GM21576 (cell line): ENCODE measurements at regions not wholly inside any gene's neighbourhood (a gene's known extent, or its start where the extent isn't known, plus 50 kb on each side); places are given as distances from the start of the nearest gene placed in this dataset.
"Not testable (repeated sequence)": the region's sequence is repeated elsewhere in the genome, so short reads cannot be mapped to it uniquely, and the experiment has no call there.

Experiments
- ATAC-seq: cut with Tn5 transposase; IDR thresholded peaks from one replicate; pipeline ENCODE4 v1.9.1; 2021; ENCODE audit warnings: mild to moderate bottlenecking, moderate library complexity; ENCODE audit not compliant: unreplicated experiment

DNA sequence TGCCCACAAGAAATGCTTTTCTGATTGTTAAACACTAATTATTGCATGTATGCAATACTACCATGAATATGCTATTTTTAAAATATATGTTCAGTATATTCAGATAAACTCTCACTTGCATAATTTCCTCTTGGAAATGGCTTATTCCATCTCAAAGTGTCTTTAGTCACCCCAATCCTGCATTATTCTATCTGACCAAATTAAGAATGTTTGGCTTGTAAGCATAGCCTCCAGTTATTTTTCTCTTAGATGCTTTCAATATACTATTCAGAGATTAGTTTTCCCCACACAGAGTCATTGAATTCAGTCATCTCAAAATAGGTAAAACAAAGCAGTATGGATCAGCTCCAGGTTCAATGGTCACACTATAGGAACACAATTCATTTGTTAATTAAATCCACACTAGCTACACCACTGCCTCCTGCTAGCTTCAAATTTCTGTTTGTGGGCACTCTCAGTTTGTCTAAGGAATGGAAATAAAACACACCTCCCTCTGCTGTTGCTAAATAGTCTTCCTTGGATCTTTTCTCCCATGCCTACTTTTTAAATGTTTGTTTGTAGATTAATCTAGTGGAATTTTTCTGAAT is 134.6 kb upstream of the TBCA start:
- no peak for ATAC-seq

DNA sequence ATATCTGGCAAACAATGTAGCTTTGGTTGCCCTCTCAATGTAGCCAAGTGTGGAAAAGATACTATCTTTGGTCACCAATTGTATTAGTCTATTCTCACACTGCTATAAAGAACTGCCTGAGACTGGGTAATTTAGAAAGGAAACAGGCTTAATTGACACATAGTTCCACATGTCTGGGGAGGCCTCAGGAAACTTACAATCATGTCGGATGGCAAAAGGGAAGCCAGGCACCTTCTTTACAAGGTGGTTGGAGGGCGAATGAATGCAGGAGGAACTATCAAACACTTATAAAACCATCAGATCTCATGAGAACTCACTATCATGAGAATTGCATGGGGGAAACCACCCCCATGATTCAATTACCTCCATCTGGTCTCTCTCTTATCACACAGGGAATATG is 133.1 kb upstream of the TBCA start:
- no peak for ATAC-seq

DNA sequence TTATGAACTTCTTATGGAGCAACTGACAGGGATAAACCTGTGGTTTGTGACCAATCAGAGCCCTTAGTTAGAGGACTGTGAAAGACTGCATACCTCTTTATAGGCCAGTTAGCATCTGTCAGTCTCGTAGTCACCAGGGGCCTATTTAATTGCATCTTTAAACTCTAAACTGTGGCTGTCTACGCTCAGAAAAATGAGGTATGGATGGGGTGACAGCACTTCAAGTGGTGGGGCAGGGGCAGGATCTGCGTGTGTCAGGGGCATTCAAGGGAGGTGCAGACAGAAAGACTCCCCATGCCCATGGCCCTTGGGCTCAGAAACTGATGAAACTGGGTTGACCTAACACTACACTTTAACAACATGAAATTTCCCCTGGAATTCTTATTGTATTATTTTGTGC is 132.6 kb upstream of the TBCA start:
- ATAC-seq: no peak

DNA sequence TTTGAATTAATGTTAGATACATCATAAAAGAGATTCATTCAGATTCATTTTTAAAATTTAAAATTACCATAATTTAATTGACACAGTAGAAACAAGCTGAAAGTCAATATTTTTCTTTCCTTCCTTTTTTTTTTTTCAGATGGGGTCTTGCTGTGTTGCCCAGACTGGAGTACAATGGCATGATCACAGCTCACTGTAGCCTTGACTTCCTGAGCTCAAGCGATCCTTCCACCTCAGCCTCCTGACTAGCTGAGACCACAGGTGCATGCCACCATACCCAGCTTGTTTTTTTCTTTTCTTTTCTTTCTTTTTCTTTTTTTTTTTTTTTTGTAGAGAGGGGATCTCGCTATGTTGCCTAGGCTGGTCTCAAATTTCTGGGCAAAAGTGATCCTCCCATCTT is 131.6 kb upstream of the TBCA start:
- ATAC-seq: no peak

DNA sequence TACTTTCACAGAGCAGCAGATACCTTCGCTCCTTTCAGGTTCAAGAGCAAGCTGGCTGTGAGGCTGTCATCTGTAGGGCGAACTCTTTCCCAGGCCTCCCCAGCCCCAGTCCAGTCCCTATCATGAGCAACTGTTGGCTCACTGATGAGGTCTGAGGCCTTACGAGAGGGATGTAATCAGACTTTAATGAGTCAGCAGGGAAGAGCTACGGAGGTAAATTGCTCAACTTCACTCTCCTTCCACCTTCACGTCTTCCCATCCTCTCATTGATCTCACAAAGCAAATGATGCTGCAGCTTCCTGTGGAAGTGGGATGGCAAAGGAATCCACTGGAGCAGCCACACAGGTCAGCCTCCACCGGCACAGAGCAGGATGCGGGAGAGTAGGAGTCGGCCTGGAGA is 130.7 kb upstream of the TBCA start:
- no peak for ATAC-seq

DNA sequence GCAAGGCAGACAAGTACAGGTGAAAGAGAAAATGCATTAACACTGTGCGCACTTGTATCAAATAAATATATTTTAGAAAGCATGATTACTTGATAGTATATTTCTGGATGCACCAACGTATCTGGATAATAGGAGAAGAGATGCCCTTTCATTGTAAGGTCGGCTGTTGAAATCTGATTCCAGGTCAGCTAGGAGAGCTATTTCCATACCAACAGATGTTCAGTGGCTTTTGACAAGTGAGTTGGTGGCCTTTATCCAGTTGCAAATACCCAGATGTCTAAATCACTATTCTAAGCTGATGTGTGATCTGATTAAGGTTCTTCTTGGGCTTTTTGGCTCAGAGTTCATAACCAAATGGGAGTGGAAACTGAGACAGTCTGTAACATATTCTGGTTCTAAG is 128.2 kb upstream of the TBCA start:
- ATAC-seq: no peak

DNA sequence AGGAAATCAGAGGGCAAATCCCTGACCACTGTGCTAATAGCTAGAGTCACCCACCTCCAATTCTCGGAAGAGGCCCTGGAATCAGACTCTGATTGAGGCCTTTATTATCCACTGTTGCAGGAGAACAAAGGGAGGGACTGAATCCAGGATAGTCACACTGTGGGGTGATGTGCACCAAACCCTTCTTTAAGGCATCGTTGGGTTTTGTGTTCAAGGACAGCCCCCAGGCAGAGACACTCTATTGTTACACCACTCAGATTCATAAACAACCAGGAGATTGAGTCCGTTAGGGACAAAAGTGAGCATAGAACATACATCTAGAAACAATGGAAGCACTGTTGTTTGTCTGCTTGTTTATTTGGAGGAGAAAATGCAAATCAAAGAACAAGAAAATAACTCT is 124.6 kb upstream of the TBCA start:
- no peak for ATAC-seq

DNA sequence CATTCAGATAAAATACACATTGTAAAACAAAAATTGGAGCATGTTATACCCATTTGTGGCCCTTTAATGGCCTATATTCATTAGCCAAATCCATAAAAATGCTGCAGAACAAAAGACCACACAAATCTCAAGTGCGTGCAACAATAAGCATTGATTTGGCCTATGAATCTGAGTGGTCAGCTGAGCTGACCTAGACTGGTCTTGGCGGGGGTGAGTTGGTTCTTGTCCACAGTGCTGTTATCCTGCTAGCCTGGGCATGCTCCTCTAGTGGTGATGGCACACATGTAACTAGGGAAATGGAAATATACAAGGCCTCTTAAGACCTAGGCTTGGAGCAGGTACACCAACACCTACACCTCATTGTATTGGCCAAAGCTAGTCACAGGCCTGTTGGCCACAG is 122.2 kb upstream of the TBCA start:
- ATAC-seq: no peak

DNA sequence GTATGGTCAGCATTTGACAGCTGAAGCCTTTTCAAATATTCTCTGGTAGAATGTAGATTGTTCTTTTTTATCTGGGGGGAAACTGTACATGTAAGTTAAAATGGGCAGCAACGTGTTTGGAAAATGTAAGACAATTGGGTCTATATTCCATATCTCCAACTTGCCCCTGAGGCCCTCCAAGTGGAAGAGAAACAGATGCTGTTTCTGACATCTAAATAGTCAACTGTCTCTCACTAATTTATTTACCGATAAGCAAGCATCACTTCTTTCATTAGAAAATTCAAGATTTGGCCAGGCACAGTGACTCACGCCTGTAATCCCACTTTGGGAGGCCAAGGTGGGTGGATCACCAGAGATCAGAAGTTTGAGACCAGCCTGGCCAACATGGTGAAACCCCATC is 120.2 kb upstream of the TBCA start:
- ATAC-seq: no peak

DNA sequence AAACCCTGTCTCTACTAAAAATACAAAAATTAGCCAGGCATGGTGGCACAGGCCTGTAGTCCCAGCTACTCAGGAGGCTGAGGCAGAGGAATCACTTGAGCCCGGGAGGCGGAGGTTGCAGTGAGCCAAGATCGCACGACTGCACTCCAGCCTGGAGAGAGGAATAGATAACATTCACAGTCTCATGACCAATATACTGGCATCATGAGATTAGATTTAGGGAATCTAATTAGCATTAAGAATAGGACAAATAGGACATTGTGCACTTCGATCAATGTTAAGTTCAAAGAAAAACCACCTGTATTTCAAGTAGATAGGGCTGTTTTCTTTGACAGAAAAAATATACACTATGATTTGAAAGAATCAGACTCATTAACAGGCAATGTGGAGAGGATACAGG is 118.0 kb upstream of the TBCA start:
- not testable (repeated sequence) for ATAC-seq

DNA sequence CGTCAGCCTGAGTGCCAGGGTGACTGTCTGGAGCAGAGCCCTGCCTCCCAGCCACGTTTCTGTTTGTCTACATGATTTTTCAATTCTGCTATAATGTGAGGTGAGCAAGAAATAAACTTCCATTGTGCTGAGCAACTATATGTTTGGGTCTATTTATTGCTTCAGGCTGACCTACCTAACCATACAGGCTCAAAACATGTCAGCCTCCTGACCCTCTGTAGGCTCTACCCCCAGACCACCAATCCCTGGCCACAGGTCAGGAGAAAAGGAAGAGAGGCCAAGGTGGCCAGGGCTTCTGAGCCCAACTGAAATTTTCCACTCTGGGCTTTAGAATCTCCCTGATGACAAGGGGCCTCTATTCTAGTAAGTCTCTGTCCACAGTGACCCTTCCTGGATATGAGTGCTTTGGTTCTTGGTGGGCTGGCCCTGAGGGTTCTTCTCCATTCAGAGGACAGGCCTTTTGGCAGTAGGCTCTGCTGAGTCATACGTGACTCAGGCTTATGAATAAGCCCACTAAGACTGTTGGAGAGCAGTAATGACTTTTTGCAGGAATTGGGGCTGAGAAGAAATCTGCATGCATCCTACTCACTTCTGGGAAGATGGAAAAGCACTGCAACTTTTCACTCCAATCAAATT is 117.2 kb upstream of the TBCA start:
- ATAC-seq: no peak

DNA sequence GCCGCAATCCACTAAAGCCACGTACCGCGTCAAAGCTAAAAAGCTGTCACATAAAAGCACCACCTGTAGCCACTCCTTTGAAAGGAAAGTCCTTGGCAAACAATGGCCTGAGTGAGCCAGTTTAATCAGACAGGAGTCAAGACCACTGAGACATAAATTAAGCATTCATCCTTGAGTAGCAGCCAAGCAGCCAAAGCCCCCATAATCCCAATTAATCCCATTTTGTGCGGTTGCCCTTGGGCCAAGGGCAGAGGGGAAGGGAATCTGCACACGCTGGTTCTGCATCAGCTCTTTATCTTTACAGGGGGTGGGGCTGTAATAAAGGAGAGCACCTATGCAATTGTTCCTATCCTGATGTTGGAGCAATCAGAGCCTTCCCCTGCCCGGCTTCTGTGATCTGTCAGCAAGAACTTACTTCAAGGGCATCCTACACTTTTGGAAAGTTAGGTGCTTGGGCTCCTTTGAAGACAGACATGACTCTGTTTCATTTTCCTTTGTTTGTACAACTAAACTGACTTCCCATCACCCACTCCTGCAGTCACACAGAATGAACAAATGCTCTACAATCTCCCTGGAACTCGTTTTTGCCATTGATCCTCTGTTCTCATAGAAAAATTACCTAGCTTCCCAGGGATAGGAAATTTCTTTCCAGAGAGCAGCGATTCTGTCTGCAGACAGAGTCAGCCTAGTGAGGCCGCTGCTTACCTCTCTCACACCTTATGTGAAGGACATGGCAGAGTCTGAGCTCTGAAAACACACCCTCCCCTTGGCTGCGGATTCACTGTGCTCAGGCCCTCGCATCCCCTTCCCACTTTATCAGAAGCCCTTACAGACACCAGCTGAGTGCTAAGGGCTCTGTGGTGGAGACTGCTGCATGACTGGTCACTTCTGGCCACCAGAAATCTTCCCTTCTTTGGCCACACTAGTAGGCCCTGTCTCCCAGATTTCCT is 116.2 kb upstream of the TBCA start:
- ATAC-seq: no peak

DNA sequence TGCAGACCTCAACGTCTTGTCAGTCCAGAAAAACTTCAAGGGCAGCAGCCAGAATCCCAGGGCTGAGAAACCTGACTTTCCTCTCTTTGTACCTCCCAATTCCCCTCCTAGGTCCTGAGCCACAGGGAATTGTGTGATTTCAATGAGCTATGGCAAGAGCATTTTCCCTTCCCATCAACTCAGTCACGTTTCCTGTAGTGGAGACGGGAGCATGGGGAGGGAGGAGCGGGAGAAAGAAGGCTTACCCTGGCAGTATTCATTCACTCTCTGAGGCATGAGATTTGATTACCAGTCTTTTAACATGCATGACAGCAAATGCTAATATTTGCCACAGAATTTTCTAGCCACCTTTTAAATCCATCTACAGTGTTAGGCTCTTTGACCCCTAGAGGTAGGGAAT is 109.4 kb upstream of the TBCA start:
- no peak for ATAC-seq

DNA sequence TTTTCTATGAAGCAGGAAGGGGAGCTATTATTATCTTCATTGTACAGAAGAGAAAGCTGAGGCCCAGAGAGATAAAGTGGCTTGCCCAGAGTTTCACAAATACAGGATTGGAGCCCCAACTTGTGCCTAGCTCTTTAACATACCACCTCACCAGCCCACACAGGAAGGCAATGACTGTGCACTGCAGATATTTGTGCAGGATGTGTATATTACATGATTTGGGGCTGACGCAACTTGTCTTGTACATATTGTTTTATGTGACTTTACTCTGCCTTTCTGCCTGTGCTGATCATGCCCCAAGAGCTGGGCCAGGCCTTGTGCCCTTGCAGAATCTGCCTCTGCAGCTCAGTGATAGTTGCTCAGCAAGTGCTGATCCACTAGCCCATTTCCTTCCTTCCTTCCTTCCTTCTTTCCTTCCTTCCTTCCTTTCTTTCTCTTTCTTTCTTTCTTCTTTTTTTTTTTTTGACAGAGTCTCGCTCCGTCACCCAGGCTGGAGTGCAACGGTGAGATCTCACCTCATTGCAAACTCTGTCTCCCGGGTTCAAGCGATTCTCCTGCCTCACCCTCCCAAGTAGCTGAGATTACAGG is 106.6 kb upstream of the TBCA start:
- ATAC-seq: no peak

DNA sequence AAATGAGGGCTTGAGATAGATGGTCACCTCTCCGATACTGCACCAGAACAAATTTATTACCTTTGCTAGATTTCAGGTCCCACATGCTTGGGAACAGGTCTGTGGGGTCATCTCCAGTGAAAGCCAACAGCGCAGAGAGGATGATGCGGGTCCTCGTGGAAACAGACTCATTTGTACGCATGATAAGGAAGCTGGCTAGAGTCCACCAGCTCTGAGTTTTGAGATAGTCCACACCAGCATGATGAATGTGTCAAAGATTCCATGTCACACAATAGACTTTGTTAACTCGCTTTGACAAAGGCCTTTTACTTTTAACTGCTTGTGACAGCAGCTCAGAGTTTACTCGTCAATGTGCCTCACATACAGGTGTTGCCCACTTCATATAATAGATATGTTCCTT is 105.4 kb upstream of the TBCA start:
- ATAC-seq: no peak

DNA sequence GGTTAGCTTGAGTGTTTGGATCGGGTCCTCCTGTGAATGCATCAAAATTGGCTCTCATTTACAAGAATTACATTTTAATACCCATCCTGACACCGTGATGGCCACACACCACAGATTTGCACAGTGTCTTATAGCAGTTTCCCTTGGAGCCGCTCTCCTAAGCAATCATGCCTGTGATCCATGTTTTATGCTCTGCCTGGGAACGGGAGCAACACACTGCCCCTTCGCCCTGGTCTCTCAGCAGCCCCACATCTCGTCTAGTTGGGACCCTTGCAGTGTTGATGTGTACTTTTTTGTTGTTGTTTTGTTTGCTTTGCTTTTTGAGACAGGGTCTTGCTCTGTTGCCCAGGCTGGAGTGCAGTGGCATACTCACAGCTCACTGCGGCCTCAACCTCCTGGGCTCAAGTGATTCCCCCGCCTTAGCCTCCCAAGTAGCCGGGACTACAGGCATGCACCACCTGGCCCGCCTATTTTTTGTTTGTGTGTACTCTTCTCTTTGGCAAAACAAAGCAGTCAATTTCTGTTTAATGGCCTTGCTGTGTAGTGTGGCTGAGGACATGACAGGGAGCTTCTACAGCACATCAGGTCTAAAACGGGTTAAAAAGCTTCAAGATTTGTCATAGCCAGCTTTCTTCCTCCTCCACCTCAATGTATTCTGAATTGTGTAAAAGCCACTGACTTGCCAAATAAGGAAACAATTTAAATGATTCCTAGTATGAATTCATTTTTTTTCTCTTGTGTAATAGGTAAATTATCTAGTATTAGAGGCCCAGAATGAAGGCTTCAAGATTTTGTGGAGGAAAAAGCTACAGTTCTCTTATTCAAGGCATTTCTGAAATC is 101.6 kb upstream of the TBCA start:
- no peak for ATAC-seq

DNA sequence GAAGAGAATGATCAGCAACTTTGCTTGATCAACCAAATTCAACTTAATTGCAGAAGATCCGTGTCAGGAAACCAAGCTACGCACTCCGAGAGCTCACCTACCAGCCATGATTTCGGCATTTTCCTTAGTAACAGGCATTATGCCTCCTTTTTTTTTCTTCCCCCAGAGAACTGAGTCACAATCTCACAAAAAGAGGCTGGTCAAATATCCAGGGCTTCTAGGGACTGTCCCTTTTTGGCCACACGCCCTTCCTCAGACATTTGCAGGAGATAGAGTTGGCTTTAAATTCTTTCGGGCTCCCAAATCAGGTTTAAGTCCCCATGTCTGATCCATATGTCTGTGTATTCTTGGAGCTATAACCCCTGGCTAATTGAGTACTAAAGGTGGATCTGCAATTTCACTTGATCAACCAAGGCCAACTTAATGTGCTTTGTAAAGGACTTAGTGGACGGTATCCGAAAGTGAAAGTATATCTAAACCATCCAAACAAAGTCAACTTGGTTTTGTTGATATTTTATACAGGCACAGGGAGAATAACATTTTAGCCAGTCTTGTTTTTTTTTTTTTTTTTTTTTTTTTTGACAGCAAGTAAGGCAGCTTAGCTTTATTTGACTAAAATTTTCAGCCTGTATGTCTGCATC is 100.8 kb upstream of the TBCA start:
- ATAC-seq: no peak

DNA sequence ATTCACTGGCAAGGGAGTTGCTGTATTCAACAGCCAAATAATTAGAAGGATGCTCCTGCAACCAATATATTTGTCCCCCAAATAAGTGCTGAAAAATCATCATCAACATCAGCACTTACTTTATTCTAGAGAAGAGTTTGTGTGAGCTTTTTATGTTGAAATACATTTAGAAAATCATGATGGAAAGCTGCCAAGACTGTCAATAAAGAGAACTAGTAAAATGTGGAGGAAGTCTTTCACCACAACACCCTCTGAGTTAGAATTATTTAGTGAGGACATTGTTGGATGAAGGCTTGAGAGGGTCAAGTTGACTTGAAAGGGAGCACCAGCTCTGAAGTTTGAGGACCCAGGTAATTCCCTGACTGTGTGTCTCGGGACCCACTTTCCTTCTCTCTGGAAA is 100.2 kb upstream of the TBCA start:
- no peak for ATAC-seq

DNA sequence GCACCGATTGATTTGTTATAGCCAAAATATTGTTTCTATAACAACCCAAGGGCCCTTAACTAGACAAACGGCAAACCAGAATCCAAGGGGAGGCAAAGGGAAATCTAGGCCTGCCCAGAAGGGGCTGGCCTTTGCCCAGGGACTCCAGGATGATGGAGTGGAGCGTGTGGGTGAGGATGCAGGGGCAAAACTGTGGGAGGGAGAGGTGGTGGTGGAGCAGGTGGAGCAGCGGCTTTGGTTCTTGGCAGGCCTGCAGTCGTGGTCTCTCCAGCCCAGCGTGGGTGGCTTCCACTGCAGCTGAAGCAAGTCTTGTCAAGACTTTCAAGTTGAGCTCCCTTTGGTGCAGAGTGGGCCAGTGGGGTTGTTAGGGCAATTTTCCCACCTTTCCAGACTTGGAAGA is 98.6 kb upstream of the TBCA start:
- ATAC-seq: no peak

DNA sequence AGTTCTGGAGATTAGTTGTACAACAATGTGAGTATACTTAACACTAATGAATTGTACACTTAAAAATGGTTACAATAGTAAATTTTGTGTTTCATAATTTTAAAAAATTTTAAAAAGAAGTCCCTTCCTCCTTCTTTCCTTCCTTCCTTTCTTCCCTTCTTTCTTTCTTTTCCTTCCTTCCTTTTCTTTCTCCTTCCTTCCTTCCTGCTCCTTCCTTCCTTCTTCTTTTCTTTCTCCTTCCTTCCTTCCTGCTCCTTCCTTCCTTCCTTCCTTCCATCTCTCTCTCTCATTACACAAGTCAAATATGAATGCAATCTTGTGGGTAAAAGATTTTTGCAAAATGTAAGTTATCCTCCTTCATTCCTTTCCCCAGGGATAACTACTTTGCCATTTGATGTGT is 97.1 kb upstream of the TBCA start:
- ATAC-seq: no peak
